ENCODE measurements at regions not wholly inside any gene's neighbourhood (a gene's known extent, or its start where the extent isn't known, plus 50 kb on each side); places are given as distances from the start of the nearest gene placed in this dataset.

GRCh38 chr18:22789600-22789999 is 143.5 kb upstream of the RBBP8 start:
- no peak overlapping the region for H3K4me3 ChIP-seq (ENCODE audit: low read depth, poor library complexity, severe bottlenecking)
- no peak for DNase-seq (ENCODE audit: low spot score in 2 of 2)
- TF ChIP-seq POLR2A (IDR thresholded peaks at IDR 0.05), result no peak
- no peak for TF ChIP-seq CTCF (IDR thresholded peaks at IDR 0.05)
- intact Hi-C loops (cut with DNase I; ENCODE audit: low total_unique reads), result no loop called here
- WGBS, 2 donors, result 81 to 82% methylated on average over 5 of the region's 5 CpGs

GRCh38 chr18:22790545-22791309 is 142.4 kb upstream of the RBBP8 start:
- H3K4me3 ChIP-seq (ENCODE audit: low read depth, poor library complexity, severe bottlenecking), result no peak overlapping the region
- intact Hi-C loops (cut with DNase I; ENCODE audit: low total_unique reads), result no loop called here
- WGBS, 2 donors, result 43 to 56% methylated on average over 4 of the region's 4 CpGs
- TF ChIP-seq CTCF (IDR thresholded peaks at IDR 0.05) (no peak), POLR2A (IDR thresholded peaks at IDR 0.05) (no peak)
- DNase-seq (ENCODE audit: low spot score in 2 of 2), result no peak

GRCh38 chr18:22791310-22791610 is 141.9 kb upstream of the RBBP8 start:
- WGBS, 2 donors, result 51 to 73% methylated on average over 2 of the region's 2 CpGs
- no peak for DNase-seq (ENCODE audit: low spot score in 2 of 2)
- intact Hi-C loops (cut with DNase I; ENCODE audit: low total_unique reads), result no loop called here
- no peak for TF ChIP-seq CTCF (IDR thresholded peaks at IDR 0.05)
- no peak overlapping the region for H3K4me3 ChIP-seq (ENCODE audit: low read depth, poor library complexity, severe bottlenecking)

- TF ChIP-seq POLR2A (IDR thresholded peaks at IDR 0.05) (no peak), CTCF (IDR thresholded peaks at IDR 0.05) (no peak)
These were observed 137.0 kb upstream of the RBBP8 start for GRCh38 chr18:22796113-22796512.

GRCh38 chr18:22800551-22800951 is 132.6 kb upstream of the RBBP8 start:
- no peak overlapping the region for H3K4me3 ChIP-seq (ENCODE audit: low read depth, poor library complexity, severe bottlenecking)
- 59 to 74% methylated on average over 7 of the region's 7 CpGs for WGBS, 2 donors
- no peak for TF ChIP-seq CTCF (IDR thresholded peaks at IDR 0.05)
- TF ChIP-seq POLR2A (IDR thresholded peaks at IDR 0.05), result no peak
- no peak for DNase-seq (ENCODE audit: low spot score in 2 of 2)
- intact Hi-C loops (cut with DNase I; ENCODE audit: low total_unique reads), result no loop called here

More at GRCh38 chr18:22796113-22796512, 137.0 kb upstream of the RBBP8 start:
- H3K4me3 ChIP-seq (ENCODE audit: low read depth, poor library complexity, severe bottlenecking), result no peak overlapping the region
- no peak for DNase-seq (ENCODE audit: low spot score in 2 of 2)
- 43 to 44% methylated on average over 4 of the region's 4 CpGs for WGBS, 2 donors
- intact Hi-C loops (cut with DNase I; ENCODE audit: low total_unique reads), result no loop called here

Data from lower leg skin (tissue), 4 donors.